HG02623 (cell line): ENCODE measurements at regions not wholly inside any gene's neighbourhood (a gene's known extent, or its start where the extent isn't known, plus 50 kb on each side); places are given as distances from the start of the nearest gene placed in this dataset.
A peak's percentile ranks its signal among the peaks of the same experiment; 100 is the strongest.

Source experiments
- ATAC-seq: cut with Tn5 transposase; IDR thresholded peaks from one replicate; pipeline ENCODE4 v1.9.1; 2021; ENCODE audit warnings: moderate library complexity; ENCODE audit not compliant: unreplicated experiment

DNA sequence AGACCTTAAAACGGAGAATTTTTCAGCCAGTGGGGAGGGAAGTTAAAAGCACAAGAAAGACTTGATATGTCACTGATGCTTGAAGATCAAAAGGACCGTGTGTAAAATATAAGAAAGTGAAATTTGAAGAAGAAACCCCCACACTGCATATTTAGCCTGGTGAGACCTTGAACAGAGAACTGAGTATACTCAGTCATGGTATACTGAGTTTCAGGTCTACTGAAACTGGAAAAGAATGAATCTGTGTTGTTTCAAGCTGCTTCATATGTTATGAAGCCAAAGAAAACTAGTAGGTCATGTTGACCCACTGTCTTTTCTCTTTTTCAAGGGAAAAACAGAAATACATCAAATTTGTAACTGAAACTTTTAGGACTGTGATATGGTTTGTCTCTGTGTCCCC lies 443.8 kb upstream of the GJE1 start:
- peak; percentile 76 for ATAC-seq

DNA sequence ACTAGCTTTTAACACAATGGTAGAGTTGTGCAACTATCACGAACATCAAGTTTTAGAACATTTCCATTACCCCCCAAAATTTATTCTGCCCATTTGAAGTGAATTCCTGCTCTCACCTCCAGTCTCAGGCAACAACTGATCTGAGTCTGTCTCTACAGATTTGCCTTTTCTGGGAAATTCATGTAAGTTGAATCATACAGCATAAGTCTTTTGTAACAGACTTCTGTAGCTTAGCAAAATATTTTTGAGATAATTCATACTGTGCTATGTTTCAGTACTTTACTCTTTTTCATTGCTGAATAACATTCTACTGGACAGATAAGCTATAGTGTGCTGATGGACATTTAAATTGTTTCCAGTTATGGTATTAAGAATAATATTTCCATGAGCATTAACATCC lies 447.3 kb upstream of the GJE1 start:
- no peak for ATAC-seq

DNA sequence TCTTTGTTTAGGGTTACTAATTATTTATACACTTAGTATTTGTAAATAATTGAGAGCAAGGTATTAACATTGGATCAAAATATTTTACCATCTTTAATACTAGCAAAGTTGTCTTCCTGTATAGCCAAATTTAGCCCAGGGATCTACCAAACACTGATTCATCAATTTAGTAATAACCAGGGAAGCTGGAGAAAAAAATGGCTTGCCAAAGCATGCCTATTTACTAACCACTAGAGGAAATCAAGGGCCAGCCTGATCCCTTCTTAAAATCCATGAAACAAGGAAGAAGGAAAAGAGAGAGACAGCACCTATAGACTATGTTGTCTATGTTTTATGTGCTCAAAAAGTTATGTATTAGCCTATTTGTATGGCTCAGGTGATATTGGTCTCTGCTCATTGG lies 450.3 kb upstream of the GJE1 start:
- ATAC-seq = no peak

DNA sequence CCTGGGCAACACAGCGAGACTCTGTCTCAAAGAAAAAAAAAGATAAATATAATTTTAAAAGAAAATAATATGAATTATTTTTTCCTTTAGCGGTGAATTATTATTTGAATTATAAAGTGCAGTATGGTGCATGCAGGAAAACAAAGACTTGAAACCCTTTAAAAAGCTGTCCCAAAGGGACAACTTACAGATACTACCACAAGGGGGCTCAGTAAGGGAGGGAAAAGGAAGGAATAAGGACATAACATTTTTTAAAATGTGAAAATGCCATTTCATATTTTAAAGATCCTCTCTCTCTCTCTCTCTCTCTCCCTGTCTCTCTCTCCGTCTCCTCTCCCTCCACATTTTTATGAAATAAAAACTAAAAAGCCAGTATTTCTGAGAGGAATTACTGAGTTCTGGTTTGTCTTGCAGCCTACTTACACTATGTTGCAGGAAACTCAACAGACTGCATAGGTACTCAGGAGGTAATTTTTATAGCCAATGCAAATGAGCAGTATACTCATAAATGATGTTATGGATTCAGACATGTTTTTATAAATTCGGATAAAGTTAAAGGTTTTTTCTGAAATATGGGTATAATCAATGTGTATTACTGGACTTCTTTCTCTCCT lies 455.0 kb upstream of the GJE1 start:
- no peak for ATAC-seq

DNA sequence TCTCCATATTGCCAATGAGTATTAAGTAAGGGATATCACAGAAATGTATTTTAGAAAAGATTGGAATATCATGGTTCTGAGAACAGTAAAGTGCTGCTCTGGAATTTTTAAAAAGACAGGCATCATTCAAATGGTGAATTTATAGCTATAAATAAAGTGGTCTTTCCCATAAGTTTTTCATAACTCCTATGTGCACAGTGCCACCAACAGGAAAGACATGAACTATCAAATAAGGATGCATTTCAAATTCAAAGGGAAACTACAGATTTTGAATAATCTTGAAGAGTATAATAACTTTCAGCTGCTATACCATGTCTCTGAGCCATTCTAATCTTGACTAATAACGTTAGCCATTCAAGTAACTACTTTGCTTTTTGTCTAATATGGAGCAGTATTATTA lies 456.8 kb upstream of the GJE1 start:
- no peak for ATAC-seq

DNA sequence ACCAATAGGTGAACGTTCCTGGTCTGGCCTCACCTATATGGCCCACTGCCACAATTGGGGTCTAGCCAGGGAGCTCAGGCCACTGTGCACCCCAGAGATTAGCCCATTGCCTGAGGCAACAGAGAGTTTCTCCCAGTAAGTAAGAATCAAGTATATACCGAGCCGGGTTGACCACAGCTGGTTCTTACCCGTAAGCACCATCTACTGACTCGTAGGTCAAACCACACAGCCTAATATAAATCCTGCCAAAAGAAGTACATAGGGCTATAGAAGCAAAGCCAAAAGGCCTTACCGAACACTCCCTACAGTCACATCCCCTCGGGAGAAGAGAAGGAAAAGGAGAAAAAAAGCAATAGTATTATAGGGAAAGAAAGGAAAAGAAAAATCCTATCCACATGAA lies 463.6 kb upstream of the GJE1 start:
- no peak for ATAC-seq

DNA sequence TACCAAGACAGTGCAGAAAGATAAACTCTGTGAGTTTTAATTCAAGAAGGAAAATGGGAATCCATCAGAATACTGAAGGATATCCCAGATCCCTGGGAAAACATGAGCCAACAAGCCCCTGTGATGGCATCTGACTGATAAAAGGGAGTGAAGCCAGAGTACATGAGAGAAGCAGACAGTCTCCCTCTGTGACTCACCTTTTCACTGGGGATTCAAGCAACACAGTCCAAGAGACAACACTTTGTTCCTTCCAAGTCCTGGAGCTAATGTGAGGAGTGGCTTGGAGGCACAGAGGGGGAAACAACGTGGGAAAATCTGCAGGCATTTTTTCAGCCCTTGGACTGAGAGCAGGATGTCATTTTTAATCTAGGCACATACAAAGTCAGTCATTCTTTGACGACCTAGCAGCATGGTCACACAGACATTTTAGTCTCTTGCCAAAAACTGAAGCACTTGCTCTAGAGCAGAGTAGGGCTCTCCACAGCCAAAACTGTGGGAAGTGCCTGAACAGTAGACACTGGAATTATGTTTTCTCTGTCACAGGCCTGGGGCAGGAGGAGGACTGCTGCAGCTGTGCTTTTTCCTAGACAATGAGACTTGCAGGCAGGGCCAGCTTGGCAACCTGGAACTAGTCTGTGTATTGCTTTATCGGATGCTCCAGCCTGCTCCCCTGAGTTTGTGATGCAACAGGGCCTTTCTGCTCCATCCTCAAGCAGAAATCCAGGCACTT lies 465.0 kb upstream of the GJE1 start:
- no peak for ATAC-seq

DNA sequence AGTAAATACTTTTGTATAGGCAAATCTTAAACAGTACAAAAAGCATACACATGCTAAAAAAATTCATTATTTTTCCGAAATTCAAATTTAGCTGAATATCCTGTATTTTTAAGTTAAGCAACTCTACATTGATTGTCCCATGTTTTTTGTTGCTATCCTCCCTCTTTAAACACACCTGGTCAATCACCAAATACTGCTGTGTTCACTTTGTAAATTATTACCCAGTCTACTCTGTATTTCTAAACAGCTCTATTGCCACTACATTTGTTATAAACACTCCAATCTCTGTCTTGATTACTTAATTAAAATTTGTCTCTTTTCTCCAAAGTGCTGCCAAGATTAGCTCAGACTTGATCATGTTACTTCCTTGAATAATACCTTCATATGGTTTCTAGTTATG lies 466.5 kb upstream of the GJE1 start:
- ATAC-seq = no peak

DNA sequence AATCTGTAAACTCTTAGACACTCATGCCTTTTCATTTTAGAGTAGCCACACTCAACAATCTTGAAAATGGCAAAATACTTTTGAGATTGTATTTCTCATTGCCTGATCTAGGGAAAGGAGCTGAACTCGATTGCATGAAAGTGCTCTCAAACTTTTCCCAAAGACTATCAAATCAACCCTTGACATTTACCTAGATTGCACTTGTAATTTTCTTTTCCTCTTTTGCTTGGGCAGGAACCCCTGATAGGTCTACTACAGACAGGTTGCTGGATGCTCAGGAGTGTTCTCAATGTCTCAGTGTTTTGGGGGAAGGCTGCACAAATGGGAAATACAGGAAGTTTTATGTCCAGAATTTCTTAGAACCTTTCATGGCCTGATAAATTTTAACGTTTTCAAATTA lies 468.0 kb upstream of the GJE1 start:
- ATAC-seq = no peak

DNA sequence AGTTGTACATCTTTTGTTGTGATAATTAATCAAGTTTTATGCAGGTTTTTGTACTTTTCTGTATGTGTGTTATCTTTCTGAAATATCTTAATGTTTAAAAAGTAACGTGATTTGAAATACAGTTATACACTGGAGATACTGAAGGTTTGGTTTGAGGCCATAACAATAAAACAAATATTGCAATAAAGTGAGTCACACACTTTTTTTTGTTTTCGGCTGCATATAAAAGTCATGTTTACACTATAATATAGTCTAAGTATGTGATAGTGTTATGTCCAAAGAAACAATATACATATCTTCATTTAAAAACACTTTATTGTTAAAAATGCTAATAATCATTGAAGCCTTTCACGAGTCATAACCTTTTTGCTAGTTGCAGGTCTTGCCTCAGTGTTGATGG lies 473.1 kb upstream of the GJE1 start:
- ATAC-seq = no peak

DNA sequence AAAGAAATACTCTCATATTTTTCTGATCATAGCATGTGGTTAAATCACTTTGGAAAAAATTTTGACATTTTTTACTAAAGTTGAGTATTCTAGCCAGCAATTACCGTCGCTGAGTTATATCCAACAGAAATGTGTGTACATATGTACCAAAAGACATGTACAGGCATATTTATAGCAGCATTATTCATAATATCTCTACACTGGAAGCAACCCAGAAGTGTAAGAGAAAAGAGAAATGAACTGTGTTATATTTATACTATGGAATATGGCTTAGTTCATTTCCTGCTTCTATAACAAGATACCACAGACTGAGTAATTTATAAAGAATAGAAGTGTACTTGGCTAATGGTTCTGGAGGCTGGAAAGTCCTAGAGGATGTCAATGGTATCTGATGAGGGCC lies 474.0 kb upstream of the GJE1 start:
- no peak for ATAC-seq

DNA sequence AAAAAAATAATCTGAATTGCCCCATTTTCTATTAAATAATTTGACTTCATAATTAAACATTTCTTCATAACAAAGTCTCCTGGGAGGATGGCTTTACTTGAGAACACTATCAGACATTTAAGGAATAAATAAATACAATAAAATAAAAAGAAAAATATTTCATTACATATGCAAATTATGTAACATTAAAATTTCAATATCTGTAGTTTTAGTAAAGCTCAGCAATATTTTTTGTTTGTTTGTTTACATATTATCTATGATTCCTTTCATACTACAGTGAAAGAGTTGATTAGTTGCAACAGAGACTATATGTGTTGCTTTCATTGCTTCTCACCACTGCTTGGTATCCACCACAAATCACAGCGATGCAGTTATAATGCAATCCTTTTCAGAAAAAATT lies 474.9 kb upstream of the GJE1 start:
- no peak for ATAC-seq

DNA sequence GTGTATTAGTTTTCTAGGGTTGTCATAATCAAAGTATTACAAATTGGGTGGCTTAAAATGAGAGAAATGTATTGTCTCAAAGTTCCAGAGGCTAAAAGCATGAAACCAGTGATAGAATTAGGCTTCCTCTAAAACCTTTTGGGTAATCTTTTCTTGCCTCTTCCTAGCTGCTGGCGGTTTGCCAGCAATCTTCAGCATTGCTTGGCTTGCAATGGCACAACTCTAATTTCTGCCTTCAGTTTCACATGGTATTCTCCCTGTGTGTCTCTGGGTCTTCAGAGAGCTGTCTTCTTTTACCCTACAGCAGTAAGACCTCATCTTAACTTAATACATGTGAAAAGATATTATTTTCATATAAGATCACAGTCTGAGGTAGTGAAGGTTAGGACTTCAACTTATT lies 479.1 kb upstream of the GJE1 start:
- ATAC-seq = no peak

DNA sequence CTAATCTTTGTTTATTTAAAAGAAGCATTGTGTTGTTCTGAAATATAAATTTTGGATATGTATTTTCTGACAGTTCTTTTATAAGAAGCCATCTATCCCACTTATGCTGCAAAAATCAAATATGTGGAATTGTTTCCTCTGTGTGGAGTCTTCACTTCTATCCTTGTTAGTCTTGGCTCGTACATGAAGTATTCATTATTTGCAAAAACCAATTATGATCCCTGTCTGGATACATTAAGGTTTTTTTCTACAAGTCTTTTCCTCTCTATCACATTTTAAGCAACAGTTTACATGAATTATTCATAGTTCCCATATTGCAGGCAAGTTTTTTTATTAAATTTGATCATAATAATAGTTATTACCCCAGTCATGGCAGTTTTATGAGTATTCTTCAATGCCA lies 490.8 kb upstream of the GJE1 start:
- ATAC-seq = no peak

DNA sequence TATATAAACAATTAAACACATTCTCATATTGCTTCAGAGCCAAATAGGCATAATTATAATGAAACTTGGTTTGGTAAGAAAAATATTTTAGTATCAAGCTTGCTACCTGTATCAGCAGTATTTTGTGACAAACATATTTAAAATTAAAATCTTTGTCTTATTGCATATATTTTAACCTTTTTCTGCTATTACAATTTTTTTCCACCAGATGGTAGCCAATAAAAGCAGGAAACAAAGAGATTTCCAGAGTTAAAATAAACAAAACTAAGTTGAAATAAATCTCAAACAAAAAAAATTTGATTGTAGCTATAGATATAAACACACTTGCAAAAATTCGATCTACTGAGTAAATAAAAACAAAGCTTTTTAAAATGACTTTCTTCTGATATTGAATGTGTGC lies 491.3 kb upstream of the GJE1 start:
- ATAC-seq = no peak

DNA sequence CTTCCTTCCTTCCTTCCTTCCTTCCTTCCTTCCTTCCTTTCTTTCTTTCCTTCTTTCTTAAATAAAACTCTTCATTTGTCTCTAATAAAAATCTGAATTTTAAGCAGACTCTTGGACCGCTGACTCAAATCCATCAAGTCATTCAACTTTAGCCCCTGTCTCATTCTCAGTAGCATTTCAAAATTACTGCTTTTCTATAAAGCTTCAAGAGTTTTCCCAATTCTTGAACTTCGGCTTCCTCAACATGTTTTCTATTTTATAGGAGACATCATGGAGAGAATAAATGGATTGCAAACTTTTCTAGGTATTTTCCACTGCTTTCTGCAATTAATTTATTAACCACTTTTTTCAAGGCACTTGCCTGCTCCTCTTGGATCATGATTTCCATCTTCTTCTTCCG lies 497.1 kb upstream of the GJE1 start:
- no peak for ATAC-seq

DNA sequence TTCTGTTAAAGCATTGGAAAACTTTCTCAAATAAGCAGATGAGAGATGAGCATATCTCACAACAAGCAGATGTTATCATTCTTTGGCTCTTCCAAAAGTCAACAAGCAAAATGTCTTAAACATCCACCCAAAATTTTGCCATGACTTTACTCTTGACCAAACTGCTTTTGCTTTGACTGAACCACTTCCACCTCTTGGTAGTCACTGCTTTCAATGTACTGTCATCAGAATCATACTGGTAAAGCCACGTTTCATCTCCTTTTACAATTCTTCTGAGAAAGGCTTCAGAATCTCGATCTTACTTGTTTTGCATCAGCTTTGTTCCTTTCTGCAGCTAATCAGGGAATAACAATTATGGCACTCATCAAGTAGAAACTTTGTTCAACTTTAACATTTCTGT lies 498.5 kb upstream of the GJE1 start:
- no peak for ATAC-seq

DNA sequence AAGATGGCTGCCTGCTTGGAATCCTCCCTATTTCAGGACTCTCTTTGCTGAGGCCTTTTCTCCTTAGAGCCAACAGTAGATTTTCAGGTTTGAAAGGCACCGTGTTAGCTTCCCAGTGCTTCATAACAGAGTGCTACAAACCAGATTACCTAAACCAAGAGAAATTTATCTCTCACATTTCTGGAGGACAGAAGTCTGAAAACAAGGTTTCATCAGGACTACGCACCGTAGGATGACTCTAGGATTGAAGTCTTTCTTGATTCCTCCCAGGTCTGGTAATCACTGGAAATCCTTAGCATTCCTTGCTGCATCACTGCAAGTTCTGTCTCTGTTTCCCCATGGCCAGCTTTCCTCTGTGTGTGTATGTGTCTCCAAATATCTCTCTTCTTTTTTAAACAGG lies 508.4 kb upstream of the GJE1 start:
- ATAC-seq = no peak

DNA sequence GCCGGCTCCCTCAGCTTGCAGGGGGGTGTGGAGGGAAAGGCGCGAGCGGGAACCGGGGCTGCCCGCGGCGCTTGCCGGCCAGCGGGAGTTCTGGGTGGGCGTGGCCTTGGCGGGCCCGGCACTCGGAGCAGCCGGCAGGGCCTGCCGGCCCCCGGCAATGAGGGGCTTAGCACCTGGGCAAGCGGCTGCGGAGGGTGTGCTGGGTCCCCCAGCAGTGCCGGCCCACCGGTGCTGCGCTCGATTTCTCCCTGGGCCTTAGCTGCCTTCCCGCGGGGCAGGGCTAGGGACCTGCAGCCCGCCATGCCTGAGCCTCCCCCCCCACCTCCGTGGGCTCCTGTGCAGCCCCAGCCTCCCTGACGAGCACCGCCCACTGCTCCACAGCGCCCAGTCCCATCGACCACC lies 514.5 kb upstream of the GJE1 start:
- no peak for ATAC-seq

DNA sequence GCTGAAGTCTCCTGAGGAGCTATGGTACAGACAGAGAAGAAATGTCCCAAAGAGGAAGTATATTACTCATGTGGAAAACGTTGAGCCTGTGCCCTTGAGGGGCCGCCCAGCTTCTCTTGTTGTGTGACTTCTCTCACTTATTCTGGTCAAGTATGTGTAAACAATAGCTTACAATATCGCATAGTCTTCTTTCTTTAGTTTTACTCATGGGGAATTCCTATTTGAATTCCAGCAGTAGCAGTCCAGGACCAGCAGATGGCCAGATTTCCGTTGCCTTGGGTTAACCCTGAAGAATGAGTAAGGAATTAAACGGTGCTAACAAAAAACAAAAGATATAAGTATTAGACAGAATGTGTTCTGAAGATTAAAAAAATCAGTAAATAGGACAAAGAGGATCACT lies 522.0 kb upstream of the GJE1 start:
- no peak for ATAC-seq

DNA sequence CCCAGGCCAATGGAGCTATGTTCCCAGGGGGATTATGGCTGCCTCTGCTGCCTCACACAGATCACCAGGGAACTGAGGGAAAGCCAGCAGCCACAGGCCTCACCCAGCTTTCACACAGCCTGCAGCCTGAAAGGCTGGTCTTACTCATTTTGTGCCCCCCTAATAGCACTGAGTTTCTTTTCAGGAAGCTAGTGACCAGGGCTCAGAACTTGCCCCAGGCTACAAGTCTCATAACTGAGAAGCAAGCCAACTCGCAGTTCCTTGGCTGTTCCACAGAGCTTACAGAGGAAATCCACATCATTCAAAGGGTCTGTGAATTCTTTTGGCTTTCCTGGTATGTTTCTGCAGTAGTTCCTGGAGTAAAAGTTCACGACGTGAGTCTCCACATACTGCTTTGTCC lies 524.8 kb upstream of the GJE1 start:
- ATAC-seq = no peak

DNA sequence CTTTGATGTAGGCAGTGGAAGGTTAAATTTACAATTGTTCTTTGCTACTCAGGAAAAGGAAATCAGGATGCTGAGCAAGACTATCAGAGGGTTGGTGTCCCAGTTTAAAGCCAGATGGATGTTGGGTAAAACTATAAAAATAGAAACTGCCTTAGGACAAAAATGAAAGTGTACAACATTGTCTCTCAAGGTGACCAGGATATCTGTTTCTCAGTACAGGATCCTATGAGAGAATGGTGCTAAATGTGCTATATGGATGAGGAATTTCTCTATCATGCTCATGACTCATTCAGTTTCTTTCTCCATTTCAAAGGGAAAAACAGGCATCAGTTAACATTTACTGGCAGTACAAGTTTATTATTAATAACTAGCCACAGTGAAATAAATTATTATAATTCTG lies 534.2 kb upstream of the GJE1 start:
- ATAC-seq = no peak

DNA sequence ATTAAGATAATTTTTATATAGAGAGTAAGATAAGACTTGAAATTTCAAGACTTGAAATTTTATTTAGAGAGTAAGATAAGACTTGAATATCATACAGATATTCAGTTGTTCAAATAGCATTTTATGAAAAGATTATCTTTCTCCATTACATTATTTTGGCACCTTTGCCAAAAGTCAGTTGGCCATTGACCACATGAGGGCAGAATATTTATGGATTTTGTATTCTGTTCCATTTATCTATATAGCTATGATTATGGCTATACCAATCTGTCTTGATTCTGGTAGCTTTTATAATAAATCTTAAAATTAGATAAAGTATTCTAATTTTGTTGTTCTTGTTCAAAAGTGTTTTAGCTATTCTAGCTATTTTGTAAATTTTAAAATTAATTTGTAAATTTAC lies 537.9 kb upstream of the GJE1 start:
- no peak for ATAC-seq
